ENCODE measurements at regions not wholly inside any gene's neighbourhood (a gene's known extent, or its start where the extent isn't known, plus 50 kb on each side); places are given as distances from the start of the nearest gene placed in this dataset.
A peak's percentile ranks its signal among the peaks of the same experiment; 100 is the strongest.
"Not testable (repeated sequence)": the region's sequence is repeated elsewhere in the genome, so short reads cannot be mapped to it uniquely, and the experiment has no call there.

DNA sequence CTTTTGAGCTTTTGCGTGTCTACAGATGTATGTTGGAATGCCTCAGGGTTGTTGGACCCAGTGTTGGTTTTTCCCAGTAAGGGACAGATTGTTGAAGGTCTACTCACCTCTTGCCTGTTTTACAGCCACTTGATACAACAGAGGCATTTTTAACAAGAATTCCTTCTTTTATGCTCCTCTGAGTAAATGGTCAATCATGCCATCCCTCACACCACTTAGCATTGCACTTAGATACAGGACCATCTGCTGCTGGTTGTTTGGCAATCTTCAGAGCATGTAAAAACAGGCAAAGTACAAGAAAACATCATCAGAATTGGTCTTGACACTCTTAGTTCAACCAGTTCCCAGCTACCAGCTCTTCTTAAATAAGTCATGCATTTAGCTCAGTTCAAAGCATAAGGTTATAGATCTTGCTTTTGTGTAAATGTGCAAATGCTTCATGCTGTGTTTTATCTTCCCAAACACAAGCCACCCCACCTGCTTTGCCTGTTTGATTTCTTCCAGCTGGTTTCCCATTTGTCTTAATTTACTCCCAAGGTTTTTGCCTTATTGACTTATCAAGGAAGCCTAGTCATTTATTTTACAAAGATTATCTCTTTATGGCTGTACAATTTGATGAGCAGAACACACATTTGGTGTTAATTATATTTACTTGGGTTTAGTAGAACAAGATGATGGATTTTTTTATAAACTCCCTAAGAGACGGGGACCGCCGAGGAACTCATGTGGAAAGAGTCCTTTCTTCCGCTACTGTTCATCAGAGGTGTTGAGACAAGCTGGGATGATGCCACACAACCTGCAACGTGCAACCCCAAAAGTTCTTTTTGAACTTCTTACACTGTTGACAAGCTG lies 136.6 kb downstream of the AHR start:
- no peak for DNase-seq (ENCODE audit: low read depth)
- H3K4me3 ChIP-seq (ENCODE audit: low read depth, low read length): no peak overlapping the region

DNA sequence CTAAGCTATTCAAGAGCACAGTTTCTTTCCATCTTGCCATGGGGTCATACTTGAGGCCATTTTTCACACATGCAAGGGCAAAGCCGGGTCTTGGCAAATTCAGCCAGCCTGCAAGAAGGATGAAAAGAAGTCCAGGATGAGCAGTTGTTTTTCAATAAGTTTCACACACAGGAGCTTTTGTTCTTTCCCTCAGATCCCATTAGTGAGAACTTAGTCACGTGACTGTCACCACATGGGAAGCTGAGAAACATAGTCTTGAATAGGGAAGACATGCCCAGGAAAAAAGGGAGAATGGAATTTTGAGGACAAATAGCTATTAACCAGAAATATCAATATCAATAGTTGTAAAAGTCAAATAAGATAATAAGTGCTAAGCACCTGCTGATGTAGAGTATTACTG lies 137.7 kb downstream of the AHR start:
- no peak overlapping the region for H3K4me3 ChIP-seq (ENCODE audit: low read depth, low read length)
- DNase-seq (ENCODE audit: low read depth): no peak

DNA sequence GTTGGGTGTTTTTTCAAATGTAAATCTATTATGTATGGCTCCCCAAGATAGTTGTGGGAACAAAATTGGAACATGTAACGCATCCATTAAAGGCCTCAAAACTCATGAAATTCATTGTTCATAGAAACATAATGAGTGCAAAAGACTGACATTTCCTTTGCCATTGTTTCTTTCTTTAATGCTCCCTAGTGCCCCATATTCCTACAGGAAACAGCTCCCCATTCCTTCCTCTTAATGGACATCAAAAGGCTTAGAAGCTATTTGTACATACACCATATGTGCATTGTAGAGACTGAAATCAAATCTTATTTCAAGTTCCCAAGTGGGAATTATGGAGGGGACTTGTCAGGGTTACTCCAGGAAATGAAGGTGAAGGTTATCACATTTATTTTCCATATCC lies 139.1 kb downstream of the AHR start:
- DNase-seq (ENCODE audit: low read depth): no peak
- no peak overlapping the region for H3K4me3 ChIP-seq (ENCODE audit: low read depth, low read length)

DNA sequence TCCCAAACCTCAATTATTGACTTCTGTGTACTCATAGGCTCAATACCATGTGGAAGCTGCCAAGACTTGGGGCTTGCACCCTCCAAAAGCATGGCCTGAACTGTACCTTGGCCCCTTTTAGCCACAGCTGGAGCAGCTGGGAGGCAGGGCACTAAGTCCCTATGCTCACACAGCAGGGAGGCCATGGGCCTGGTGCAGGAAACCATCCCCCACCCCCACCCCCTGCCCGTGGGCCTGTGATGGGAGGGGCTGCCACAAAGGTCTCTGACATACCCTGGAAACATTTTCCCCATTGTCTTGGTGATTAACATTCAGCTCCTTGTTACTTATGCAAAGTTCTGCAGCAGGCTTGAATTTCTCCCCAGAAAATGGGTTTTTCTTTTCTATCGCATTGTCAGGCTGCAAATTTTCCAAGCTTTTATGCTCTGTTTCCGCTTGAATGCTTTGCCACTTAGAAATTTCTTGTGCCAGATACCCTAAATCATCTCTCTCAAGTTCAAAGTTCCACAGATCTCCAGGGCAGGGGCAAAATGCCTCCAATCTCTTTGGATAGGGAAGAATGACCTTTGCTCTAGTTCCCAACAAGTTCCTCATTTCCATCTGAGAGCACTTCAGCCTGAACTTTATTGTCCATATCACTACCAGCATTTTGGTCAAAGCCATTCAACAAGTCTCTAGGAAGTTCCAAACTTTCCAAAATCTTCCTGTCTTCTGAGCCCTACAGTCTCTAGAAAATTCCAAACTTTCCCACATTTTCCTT lies 141.8 kb downstream of the AHR start:
- not testable (repeated sequence) for DNase-seq (ENCODE audit: low read depth); H3K4me3 ChIP-seq (ENCODE audit: low read depth, low read length)

DNA sequence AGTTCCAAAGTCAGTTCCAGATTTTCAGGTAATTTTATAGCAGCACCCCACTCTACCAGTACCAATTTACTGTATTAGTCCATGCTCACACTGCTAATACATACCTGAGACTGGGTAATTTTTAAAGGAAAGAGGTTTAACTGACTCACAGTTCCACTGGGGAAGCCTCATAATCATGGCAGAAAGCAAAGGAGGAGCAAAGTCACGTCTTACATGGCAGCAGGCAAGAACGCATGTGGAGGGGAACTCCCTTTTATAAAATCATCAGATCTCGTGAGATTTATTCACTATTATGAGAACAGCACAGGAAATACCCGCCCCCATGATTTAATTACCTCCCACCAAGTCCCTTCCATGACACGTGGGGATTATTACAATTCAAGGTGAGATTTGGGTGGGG lies 142.4 kb downstream of the AHR start:
- no peak overlapping the region for H3K4me3 ChIP-seq (ENCODE audit: low read depth, low read length)
- DNase-seq (ENCODE audit: low read depth): no peak

DNA sequence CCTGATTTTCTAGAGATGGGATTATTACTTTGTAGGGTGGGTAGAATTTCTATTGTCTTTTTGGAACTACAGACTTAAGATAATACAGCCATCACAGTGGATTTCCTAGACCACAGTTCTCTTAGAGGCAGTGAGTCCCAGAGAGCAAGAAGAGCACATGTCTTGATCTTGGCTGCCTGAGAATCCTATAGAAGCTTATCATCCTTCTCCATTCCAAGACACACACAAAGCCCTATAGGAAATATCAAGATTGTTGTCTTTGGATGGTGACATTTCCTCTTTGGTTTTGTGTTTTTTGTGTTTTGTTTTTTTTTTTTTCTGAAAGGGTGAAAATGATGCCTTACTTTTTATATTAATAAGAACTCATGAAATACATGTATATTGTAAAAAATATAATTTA lies 143.1 kb downstream of the AHR start:
- H3K4me3 ChIP-seq (ENCODE audit: low read depth, low read length): no peak overlapping the region
- DNase-seq (ENCODE audit: low read depth): no peak

DNA sequence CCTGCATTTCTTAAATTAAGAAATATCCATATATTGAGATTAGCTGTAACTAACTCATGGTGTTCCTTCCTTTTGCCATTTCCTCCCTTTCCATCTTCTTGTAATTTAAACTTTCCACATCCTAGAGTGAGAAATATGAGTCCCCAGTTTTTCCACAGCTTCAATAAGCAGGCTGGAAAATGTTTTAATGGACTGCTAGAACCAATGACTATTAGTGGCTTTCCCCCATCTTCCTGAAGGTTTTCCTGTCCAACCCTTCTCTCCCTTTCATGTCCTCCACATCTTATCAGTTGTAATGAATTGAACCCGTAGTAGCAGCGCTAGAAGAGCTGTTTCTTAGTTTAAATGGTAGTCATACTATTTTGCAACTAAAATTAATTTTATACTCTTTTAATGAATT lies 145.7 kb downstream of the AHR start:
- DNase-seq (ENCODE audit: low read depth): no peak
- H3K4me3 ChIP-seq (ENCODE audit: low read depth, low read length): no peak overlapping the region

DNA sequence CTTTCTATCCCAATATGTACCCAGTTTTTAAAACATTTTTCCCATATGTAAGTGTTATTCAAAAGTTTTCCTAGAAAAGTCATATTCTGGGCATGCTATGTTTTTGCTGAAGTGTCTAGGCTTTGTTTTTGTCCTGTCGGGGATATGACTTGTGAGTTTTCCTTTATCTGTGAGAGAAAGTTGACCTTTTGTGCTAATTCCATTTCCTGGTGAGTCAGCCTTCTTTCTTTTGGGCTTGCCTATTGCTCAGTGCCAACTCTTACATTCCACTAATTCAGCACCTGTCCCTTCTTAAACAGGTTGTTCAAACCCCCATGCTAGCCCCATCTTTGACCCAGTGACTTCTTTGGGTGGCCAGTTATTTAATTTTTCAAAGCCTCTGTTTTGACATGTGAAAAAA lies 146.2 kb downstream of the AHR start:
- no peak overlapping the region for H3K4me3 ChIP-seq (ENCODE audit: low read depth, low read length)
- peak; percentile 26 for DNase-seq (ENCODE audit: low read depth)

DNA sequence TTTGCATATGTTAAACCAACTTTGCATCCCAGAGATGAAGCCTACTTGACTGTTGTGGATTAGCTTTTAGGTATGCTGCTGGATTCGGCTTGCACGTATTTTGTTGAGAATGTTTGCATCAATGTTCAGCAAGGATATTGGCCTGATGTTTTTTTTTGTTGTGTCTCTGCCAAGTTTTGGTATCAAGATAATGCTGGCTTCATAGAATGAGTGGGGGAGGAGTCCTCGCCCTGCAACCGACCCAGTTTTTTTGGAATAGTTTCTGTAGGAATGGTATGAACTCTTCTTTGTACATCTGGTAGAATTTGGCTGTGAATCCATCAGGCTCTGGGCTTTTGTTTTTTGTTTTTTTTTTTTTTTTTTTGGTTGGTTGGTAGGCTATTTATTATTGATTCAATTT lies 147.9 kb downstream of the AHR start:
- H3K4me3 ChIP-seq (ENCODE audit: low read depth, low read length): no peak overlapping the region
- DNase-seq (ENCODE audit: low read depth): no peak

DNA sequence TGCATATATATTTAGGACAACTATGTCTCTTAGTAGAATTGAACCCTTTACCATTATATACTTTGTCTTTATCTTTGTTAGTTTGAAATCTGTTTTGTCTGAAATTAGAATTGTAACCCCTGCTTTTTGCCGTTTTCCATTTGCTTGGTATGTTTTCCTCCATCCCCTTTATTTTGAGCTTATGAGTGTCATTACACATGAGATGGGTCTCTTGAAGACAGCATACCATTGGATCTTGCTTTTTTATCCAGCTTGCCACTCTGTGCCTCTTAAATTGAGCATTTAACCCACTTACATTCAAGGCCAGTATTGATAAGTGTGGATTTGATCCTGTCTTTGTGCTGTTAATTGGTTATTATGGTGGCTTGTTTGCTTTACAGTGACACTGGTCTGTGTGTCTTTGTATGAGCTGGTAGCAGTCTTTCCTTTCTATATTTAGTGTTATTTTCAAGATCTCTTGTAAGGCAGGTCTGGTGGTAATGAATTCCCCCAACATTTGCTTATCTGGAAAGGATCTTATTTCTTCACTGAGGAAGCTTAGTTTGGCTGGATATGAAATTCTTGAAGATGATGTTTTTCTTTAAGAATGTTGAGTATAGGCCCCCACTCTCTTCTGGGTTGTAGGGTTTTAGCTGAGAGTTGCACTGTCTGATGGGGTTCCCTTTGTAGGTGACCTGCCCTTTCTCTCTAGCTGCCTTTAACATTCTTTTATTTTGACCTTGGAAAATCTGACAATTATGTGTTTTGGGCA lies 149.5 kb downstream of the AHR start:
- no peak overlapping the region for H3K4me3 ChIP-seq (ENCODE audit: low read depth, low read length)
- no peak for DNase-seq (ENCODE audit: low read depth)

DNA sequence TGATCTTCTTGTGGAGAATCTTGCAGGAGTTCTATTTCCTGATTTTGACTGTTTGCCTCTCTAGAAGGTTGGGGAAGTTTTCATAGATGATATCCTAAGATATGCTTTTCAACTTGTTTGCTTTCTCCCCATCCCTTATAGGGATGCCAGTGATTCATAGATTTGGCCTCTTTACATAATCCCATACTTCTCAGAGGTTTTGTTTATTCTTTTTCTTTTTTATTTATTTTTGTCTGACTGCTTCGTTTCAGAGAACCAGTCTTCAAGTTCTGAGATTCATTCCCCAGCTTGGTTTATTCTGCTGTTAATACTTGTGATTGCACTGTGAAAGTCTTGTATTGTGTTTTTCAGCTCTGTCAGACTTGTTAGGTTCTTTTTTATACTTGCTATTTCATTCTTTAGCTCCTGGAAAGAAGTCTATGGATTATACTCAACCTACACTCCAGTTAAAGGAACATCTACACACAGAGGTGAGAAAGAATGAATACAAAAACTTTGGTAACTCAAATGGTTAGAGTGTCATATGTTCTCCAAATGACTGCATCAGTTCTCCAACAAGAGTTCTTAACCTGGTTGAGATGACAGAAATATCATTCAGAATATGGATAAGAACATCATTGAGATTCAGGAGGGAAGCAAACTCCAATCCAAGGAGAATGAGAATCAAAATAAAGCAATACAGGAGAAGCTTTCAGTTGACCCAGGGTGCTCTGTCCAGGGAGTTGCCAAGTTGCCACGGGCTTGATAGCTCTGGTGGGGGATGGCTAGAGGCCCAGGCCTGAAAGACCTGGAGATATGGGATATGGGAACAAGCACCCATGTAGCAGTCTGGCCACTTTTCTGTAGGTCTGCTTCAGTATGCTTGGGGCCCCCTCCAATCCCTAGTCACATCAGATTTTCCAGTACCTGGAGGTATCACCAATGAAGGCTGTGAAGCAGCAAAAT lies 150.3 kb downstream of the AHR start:
- H3K4me3 ChIP-seq (ENCODE audit: low read depth, low read length): no peak overlapping the region
- no peak for DNase-seq (ENCODE audit: low read depth)

DNA sequence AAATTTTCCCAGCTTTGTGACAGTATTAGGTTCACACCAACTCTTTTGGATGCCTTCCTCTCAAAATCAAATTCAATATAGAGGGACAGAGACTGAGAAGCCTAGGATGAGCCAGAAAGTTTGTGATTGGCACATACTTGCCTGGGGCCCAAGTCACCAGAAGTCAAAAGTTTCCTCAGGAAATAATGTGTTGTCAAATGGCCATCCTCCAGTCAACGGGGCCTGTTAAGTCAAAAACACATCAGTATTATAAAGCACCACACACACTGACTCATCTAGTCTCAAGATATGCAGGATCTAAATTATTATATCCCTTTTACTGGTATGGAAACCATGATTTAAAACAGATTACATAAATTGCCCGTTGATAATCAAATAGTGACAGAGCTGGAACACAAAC lies 158.1 kb downstream of the AHR start:
- no peak for DNase-seq (ENCODE audit: low read depth)
- H3K4me3 ChIP-seq (ENCODE audit: low read depth, low read length): no peak overlapping the region

DNA sequence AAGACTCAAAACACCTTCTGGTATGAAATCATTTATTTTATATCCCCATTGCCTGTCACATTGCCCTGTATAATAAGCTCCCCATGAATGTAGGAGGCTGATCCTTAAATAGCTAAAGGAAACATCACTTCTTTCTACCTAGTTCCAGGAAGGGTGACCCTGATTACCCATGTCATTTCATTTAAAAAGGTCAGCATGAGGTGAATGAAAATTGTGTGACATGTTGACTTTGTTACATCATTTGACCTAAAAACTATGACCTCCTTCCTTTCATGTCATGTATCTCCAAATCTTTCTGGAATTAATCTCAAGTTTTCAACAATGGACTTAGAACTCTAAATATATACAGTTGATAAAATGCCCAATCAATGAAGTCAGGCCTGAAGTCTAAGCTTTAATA lies 161.5 kb downstream of the AHR start:
- DNase-seq (ENCODE audit: low read depth): no peak
- H3K4me3 ChIP-seq (ENCODE audit: low read depth, low read length): no peak overlapping the region

DNA sequence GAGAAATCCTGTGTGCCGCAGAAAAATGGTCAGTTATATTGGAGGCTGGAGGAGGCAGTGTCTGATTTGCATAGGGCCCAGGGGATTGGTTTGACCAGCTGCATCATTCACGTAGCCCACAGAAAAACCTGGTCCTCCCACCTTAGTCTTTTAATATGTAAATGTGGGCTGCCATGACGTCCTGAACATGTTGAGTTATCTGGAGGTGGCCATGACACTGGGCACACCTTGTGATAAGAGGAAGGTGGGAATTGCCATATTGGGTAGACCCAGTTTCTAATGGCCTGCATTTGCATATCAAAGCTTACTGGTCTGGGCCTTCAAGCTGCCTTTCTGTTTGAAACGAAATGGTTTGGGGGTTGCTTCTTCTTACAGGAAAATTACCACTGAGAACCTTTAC lies 162.2 kb downstream of the AHR start:
- no peak overlapping the region for H3K4me3 ChIP-seq (ENCODE audit: low read depth, low read length)
- DNase-seq (ENCODE audit: low read depth): no peak

DNA sequence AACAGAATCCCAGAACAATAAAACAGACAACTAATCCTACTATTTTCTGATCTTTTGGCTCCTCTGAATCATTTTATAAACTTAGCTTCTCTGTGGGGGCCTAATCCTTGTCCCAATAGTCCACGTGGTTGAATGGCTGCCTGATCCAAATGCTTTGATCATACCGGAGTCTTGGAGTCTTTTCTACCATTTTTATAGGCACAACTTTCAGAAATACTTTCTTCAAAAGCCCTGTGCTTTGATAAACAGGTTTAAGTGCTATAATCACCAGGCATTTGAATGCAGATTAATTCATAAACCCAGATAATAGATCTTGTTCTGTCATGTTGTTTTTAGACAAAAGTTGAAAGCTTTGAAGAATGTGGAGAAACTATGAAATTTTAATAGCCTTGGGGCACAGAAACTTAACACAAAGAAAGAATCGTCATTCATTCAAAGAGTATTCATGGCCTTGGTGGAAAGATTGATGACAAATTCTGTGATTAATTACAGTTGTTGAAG lies 163.7 kb downstream of the AHR start:
- no peak overlapping the region for H3K4me3 ChIP-seq (ENCODE audit: low read depth, low read length)
- no peak for DNase-seq (ENCODE audit: low read depth)

DNA sequence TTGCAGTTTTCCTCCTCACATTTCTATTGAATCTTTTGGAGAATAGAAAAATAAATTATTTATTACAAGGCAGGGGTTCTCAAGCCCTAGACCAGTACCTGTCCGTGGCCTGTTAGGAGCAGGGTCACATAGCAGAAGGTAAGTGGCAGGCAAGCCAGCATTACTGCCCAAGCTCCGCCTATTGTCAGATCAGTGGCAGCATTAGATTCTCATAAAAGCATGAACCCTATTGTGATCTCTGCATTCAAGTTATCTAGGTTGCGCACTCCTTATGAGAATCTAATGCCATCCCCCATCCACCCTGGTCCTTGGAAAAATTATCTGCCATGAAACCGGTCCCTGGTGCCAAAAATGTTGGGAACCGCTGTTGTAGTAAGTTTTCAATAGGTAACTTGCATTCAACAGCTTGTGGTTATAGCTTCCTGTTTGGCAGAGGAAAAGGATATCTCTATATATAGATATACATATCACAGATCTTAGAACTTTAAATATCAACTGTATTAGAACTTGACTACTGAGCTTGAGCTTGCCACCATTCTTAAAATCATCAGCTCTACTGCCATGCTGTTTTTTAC lies 165.1 kb downstream of the AHR start:
- no peak overlapping the region for H3K4me3 ChIP-seq (ENCODE audit: low read depth, low read length)
- DNase-seq (ENCODE audit: low read depth): no peak

DNA sequence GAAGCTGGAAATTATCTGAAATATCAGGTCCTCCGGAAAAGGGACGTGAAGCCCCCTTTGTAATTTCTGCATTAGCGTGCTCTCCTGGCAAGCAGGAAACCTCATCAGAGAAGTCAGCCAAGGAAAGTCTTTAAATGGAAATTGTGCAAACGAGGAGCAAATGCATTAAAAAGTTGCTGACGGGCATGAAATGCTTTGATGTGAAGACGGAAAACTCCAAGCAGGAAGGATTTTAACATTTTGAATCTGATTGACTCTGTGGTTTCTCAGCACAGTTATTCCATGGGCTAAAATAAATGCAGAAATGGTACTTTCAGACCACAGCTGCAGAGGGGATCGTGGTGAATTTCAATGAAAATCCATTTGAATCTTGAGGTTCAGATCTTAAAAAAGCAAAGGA lies 167.8 kb downstream of the AHR start:
- no peak for DNase-seq (ENCODE audit: low read depth)
- H3K4me3 ChIP-seq (ENCODE audit: low read depth, low read length): no peak overlapping the region

DNA sequence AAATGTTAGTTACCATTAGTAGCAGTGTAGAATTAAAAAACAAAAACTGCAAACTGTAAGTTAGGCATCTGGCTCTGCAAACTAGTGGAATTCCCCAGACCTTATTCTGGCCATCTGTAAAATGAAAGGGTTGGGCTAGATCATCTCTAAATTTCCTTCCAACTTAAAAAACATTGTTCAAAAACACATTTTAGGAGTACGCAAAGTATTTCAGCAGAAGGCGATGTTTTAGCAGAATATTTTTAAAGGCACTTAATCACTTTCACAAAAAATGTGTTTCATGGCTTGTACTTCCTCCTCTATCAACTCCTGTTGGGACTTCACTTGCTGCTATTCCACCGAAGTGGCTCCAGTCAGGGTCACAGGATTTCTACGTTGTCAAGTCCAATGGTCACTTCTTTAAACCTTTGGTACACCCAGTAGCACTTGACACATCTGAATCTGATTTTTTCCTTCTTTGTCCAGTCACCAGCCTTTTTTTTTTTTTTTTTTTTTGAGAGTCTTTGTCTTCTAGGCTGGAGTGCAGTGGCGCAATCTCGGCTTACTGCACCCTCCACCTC lies 169.0 kb downstream of the AHR start:
- no peak overlapping the region for H3K4me3 ChIP-seq (ENCODE audit: low read depth, low read length)
- no peak for DNase-seq (ENCODE audit: low read depth)

DNA sequence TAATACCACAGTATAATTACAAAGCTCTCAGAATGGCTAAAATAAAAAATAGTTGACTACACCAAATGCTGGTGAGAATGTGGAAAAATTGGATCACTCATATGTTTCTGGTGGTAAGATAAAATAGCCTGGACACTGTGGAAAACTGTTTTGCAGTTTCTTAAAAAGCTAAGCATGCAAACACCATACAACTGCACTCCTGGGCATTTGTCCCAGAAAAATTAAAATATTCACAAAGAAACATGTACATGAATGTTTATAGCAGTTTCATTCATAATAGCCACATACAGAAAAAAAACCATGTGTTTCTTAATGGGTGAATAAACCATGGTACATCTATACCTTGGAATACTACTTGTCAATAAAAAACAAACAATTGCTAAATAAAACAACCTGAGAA lies 172.9 kb downstream of the AHR start:
- no peak for DNase-seq (ENCODE audit: low read depth)
- no peak overlapping the region for H3K4me3 ChIP-seq (ENCODE audit: low read depth, low read length)
